ENCODE measurements at regions not wholly inside any gene's neighbourhood (a gene's known extent, or its start where the extent isn't known, plus 50 kb on each side); places are given as distances from the start of the nearest gene placed in this dataset.
"Not testable (repeated sequence)": the region's sequence is repeated elsewhere in the genome, so short reads cannot be mapped to it uniquely, and the experiment has no call there.

GRCh38 chr11:55431541-55431940 lies 63.8 kb downstream of the OR4A15 start:
- CTCF ChIA-PET; DNase-seq (ENCODE audit: unreplicated experiment); H3K4me1 Mint-ChIP-seq (ENCODE audit: insufficient read depth, unreplicated experiment); POLR2A ChIA-PET; H3K4me3 Mint-ChIP-seq (ENCODE audit: unreplicated experiment); BruUV-seq (replicated peaks); H3K27ac Mint-ChIP-seq (ENCODE audit: low read depth, unreplicated experiment); intact Hi-C loops (cut with micrococcal nuclease); H3K27me3 Mint-ChIP-seq (ENCODE audit: insufficient read depth, unreplicated experiment); H3K36me3 Mint-ChIP-seq (ENCODE audit: insufficient read depth, unreplicated experiment): not testable (repeated sequence)
- peaks cover 35% of the 10 kb centered on the region for H3K9me3 Mint-ChIP-seq (ENCODE audit: unreplicated experiment)

GRCh38 chr11:55457641-55458040 lies 89.9 kb downstream of the OR4A15 start:
- H3K4me3 Mint-ChIP-seq (ENCODE audit: unreplicated experiment), result no peak overlapping the region
- no peak for DNase-seq (ENCODE audit: unreplicated experiment)
- H3K27me3 Mint-ChIP-seq (ENCODE audit: insufficient read depth, unreplicated experiment), result no peaks in the 10 kb centered on the region
- peaks cover 15% of the 10 kb centered on the region for H3K9me3 Mint-ChIP-seq (ENCODE audit: unreplicated experiment)
- no peak overlapping the region for H3K27ac Mint-ChIP-seq (ENCODE audit: low read depth, unreplicated experiment)
- POLR2A ChIA-PET, result interaction anchor here (0.6 kb wide), 1 partner anchor 46 kb away, joined by 3 read pairs; no protein-coding TSS in a partner anchor
- TF ChIP-seq CTCF (IDR thresholded peaks at IDR 0.05; ENCODE audit: unreplicated experiment), result no peak
- intact Hi-C loops (cut with micrococcal nuclease), result no loop called here
- CTCF ChIA-PET, result no interaction called here
- no peaks in the 10 kb centered on the region for H3K36me3 Mint-ChIP-seq (ENCODE audit: insufficient read depth, unreplicated experiment)
- no peaks in the 10 kb centered on the region for H3K4me1 Mint-ChIP-seq (ENCODE audit: insufficient read depth, unreplicated experiment)
- no TSS peak for BruUV-seq (replicated peaks)

- H3K27ac Mint-ChIP-seq (ENCODE audit: low read depth, unreplicated experiment); H3K27me3 Mint-ChIP-seq (ENCODE audit: insufficient read depth, unreplicated experiment); intact Hi-C loops (cut with micrococcal nuclease); DNase-seq (ENCODE audit: unreplicated experiment); CTCF ChIA-PET; H3K36me3 Mint-ChIP-seq (ENCODE audit: insufficient read depth, unreplicated experiment); H3K4me3 Mint-ChIP-seq (ENCODE audit: unreplicated experiment); H3K9me3 Mint-ChIP-seq (ENCODE audit: unreplicated experiment); H3K4me1 Mint-ChIP-seq (ENCODE audit: insufficient read depth, unreplicated experiment); BruUV-seq (replicated peaks); POLR2A ChIA-PET: not testable (repeated sequence)
Observed at GRCh38 chr11:55459871-55460270, 92.1 kb downstream of the OR4A15 start.

GRCh38 chr11:55474321-55474720 lies 79.9 kb upstream of the OR4C15 start:
- DNase-seq (ENCODE audit: unreplicated experiment), result no peak
- Mint-ChIP-seq H3K4me1 (ENCODE audit: insufficient read depth, unreplicated experiment) (no peaks in the 10 kb centered on the region), H3K36me3 (ENCODE audit: insufficient read depth, unreplicated experiment) (no peaks in the 10 kb centered on the region), H3K4me3 (ENCODE audit: unreplicated experiment) (no peak overlapping the region), H3K27me3 (ENCODE audit: insufficient read depth, unreplicated experiment) (no peaks in the 10 kb centered on the region), H3K9me3 (ENCODE audit: unreplicated experiment) (peaks cover 8% of the 10 kb centered on the region), H3K27ac (ENCODE audit: low read depth, unreplicated experiment) (no peak overlapping the region)
- CTCF ChIA-PET, result no interaction called here
- no peak for TF ChIP-seq CTCF (IDR thresholded peaks at IDR 0.05; ENCODE audit: unreplicated experiment)
- intact Hi-C loops (cut with micrococcal nuclease), result no loop called here
- no TSS peak for BruUV-seq (replicated peaks)
- POLR2A ChIA-PET, result interaction anchor here (1.0 kb wide), 1 partner anchor 45 kb away, joined by 3 read pairs; no protein-coding TSS in a partner anchor

- H3K4me1 Mint-ChIP-seq (ENCODE audit: insufficient read depth, unreplicated experiment), result no peaks in the 10 kb centered on the region
Observed at GRCh38 chr11:55481416-55481815, 72.9 kb upstream of the OR4C15 start.

More at GRCh38 chr11:55481416-55481815, 72.9 kb upstream of the OR4C15 start:
- no peaks in the 10 kb centered on the region for H3K36me3 Mint-ChIP-seq (ENCODE audit: insufficient read depth, unreplicated experiment)
- intact Hi-C loops (cut with micrococcal nuclease), result no loop called here
- H3K27me3 Mint-ChIP-seq (ENCODE audit: insufficient read depth, unreplicated experiment), result no peaks in the 10 kb centered on the region
- peaks cover 24% of the 10 kb centered on the region for H3K9me3 Mint-ChIP-seq (ENCODE audit: unreplicated experiment)
- no peak for DNase-seq (ENCODE audit: unreplicated experiment)
- H3K27ac Mint-ChIP-seq (ENCODE audit: low read depth, unreplicated experiment), result no peak overlapping the region
- no peak for TF ChIP-seq CTCF (IDR thresholded peaks at IDR 0.05; ENCODE audit: unreplicated experiment)
- no TSS peak for BruUV-seq (replicated peaks)
- no peak overlapping the region for H3K4me3 Mint-ChIP-seq (ENCODE audit: unreplicated experiment)
- CTCF ChIA-PET, result no interaction called here
- POLR2A ChIA-PET, result no interaction called here
